HEK293T (cell line): ENCODE measurements at regions not wholly inside any gene's neighbourhood (a gene's known extent, or its start where the extent isn't known, plus 50 kb on each side); places are given as distances from the start of the nearest gene placed in this dataset.

Experiments used
- ARNT ChIP-seq: fragments of 450-650 bp; IDR thresholded peaks from 2 replicates; pipeline ENCODE4 v1.6.1; 2017; ENCODE audit warnings: mild to moderate bottlenecking
- BHLHE40 ChIP-seq: fragments of 450-650 bp; IDR thresholded peaks from 2 replicates; pipeline ENCODE4 v1.6.1; 2016; ENCODE audit warnings: mild to moderate bottlenecking, moderate library complexity, borderline replicate concordance
- CTBP1 ChIP-seq: fragments of 450-650 bp; IDR thresholded peaks from 2 replicates; pipeline ENCODE4 v1.6.1; 2016; ENCODE audit warnings: borderline replicate concordance
- ELF4 ChIP-seq: fragments of 450-650 bp; IDR thresholded peaks from 2 replicates; pipeline ENCODE4 v1.6.1; 2017; ENCODE audit warnings: antibody characterized with exemption
- FOXM1 ChIP-seq: fragments of 450-650 bp; IDR thresholded peaks from 2 replicates; pipeline ENCODE4 v1.6.1; 2017; ENCODE audit warnings: mild to moderate bottlenecking, borderline replicate concordance
- L3MBTL2 ChIP-seq: fragments of 450-650 bp; conservative IDR thresholded peaks from 2 replicates; pipeline ENCODE4 v1.6.1; 2016; ENCODE audit warnings: mild to moderate bottlenecking
- NFRKB ChIP-seq: fragments of 450-650 bp; IDR thresholded peaks from 2 replicates; pipeline ENCODE4 v1.6.1; 2016; ENCODE audit warnings: mild to moderate bottlenecking, moderate library complexity
- SP1 ChIP-seq: fragments of 450-650 bp; IDR thresholded peaks from 2 replicates; pipeline ENCODE4 v1.6.1; 2017
- SUZ12 ChIP-seq: fragments of 450-650 bp; IDR thresholded peaks from 2 replicates; pipeline ENCODE4 v1.6.1; 2016; ENCODE audit warnings: mild to moderate bottlenecking
- TARDBP ChIP-seq: fragments of 450-650 bp; IDR thresholded peaks from 2 replicates; pipeline ENCODE4 v1.6.1; 2016
- ZNF384 ChIP-seq: fragments of 450-650 bp; IDR thresholded peaks from 2 replicates; pipeline ENCODE4 v1.6.1; 2016
- TF ChIP-seq, protein P1 (sequence below): fragments of 450-650 bp; IDR thresholded peaks from 2 replicates; pipeline ENCODE4 v1.6.1; 2016

- TF ChIP-seq BHLHE40 (no peak), L3MBTL2 (no peak), ZNF384 (no peak), CTBP1 (no peak), ELF4 (no peak), TARDBP (no peak), ARNT (no peak), SUZ12 (no peak), SP1 (no peak), FOXM1 (no peak), NFRKB (no peak)
- TF ChIP-seq, protein P1, sequence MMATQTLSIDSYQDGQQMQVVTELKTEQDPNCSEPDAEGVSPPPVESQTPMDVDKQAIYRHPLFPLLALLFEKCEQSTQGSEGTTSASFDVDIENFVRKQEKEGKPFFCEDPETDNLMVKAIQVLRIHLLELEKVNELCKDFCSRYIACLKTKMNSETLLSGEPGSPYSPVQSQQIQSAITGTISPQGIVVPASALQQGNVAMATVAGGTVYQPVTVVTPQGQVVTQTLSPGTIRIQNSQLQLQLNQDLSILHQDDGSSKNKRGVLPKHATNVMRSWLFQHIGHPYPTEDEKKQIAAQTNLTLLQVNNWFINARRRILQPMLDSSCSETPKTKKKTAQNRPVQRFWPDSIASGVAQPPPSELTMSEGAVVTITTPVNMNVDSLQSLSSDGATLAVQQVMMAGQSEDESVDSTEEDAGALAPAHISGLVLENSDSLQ, result no peak
Measured at GRCh38 chr14:66306101-66306500, 180.1 kb upstream of the CCDC196 start.
